Vagina (tissue), 2 donors: ENCODE measurements at regions not wholly inside any gene's neighbourhood (a gene's known extent, or its start where the extent isn't known, plus 50 kb on each side); places are given as distances from the start of the nearest gene placed in this dataset.

ENCODE experiments used
- DNase-seq, 2 donors: peaks; one replicate each; pipeline ENCODE4 v3.0.0-alpha.2; 2017; ENCODE audit errors: extremely low spot score in 2 of 2
- H3K27ac ChIP-seq: fragments of 200-600 bp; sonication (generic); one replicate; pipeline ENCODE4 v1.5.1; 2019
- H3K27me3 ChIP-seq: fragments of 200-600 bp; sonication (generic); one replicate; pipeline ENCODE4 v1.5.1; 2019
- H3K36me3 ChIP-seq, 2 donors: fragments of 200-600 bp; sonication (generic); one replicate each; pipeline ENCODE4 v1.5.1; 2017 to 2019
- H3K4me1 ChIP-seq: fragments of 200-600 bp; sonication (generic); one replicate; pipeline ENCODE4 v1.5.1; 2019
- H3K4me3 ChIP-seq, 2 donors: fragments of 200-600 bp; sonication (generic); 1 replicate in 1 of 2; 2 replicates in 1 of 2; pipeline ENCODE4 v1.5.1; 2016 to 2019
- H3K9me3 ChIP-seq: fragments of 200-600 bp; sonication (generic); one replicate; pipeline ENCODE4 v1.5.1; 2019
- POLR2A ChIP-seq, 2 donors: fragments of 450-650 bp; IDR thresholded peaks; one replicate each; pipeline ENCODE4 v1.6.1; 2017; ENCODE audit warnings: antibody characterized with exemption in 2 of 2, mild to moderate bottlenecking in 2 of 2, moderate library complexity in 2 of 2
- POLR2AphosphoS5 ChIP-seq, 2 donors: sonication (generic); formaldehyde crosslinking; IDR thresholded peaks; one replicate each; pipeline ENCODE4 v1.9.0; 2017; ENCODE audit warnings: antibody characterized with exemption in 2 of 2, mild to moderate bottlenecking in 2 of 2, low read depth in 1 of 2; ENCODE audit not compliant: insufficient read depth in 1 of 2
- intact Hi-C: fragments of 100-400 bp; cut with DNase I; formaldehyde crosslinking; loops from one replicate; pipeline ENCODE4 v1.15.1; 2023
- TF ChIP-seq, protein P1 (sequence below), 3 experiments: fragments of 450-650 bp in 2 of 3; fragments of 200-600 bp in 1 of 3; sonication (generic) in 1 of 3; IDR thresholded peaks; one replicate each; pipeline ENCODE4 v1.5.1; 2017 to 2019; ENCODE audit warnings: antibody characterized with exemption in 3 of 3, mild to moderate bottlenecking in 2 of 3, moderate library complexity in 2 of 3

DNA sequence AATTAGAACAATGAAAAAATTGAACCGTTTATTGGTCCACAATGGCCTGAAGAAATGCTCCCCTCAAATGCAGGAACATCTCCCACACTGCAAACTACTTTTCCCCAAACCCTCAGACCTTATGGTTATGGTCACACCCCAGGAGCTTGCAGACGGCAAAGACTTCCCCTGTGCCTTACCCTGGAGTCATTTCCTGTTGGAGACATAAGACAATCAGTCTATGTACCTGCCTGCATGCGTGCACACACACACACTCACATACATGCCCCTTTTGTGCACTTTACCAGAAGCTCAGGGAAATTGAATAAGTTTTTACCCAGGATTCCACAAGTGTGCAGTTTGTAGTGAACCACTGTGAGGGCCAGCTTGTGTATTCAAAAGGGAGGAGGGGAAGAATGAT, 281.9 kb upstream of the CELF4 start:
- H3K9me3 ChIP-seq = no peaks in the 10 kb centered on the region
- H3K4me1 ChIP-seq = no peaks in the 10 kb centered on the region
- H3K4me3 ChIP-seq = no peak overlapping the region
- TF ChIP-seq POLR2AphosphoS5 (IDR thresholded peaks at IDR 0.05; ENCODE audit: insufficient read depth in 1 of 2, low read depth in 1 of 2) = no peak
- TF ChIP-seq, protein P1, sequence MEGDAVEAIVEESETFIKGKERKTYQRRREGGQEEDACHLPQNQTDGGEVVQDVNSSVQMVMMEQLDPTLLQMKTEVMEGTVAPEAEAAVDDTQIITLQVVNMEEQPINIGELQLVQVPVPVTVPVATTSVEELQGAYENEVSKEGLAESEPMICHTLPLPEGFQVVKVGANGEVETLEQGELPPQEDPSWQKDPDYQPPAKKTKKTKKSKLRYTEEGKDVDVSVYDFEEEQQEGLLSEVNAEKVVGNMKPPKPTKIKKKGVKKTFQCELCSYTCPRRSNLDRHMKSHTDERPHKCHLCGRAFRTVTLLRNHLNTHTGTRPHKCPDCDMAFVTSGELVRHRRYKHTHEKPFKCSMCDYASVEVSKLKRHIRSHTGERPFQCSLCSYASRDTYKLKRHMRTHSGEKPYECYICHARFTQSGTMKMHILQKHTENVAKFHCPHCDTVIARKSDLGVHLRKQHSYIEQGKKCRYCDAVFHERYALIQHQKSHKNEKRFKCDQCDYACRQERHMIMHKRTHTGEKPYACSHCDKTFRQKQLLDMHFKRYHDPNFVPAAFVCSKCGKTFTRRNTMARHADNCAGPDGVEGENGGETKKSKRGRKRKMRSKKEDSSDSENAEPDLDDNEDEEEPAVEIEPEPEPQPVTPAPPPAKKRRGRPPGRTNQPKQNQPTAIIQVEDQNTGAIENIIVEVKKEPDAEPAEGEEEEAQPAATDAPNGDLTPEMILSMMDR (IDR thresholded peaks at IDR 0.05) = no peak
- TF ChIP-seq POLR2A (IDR thresholded peaks at IDR 0.05) = no peak
- H3K36me3 ChIP-seq = no peaks in the 10 kb centered on the region
- DNase-seq = peak in 1 of 2 donors; percentile 60
- H3K27me3 ChIP-seq = no peaks in the 10 kb centered on the region
- no peak overlapping the region for H3K27ac ChIP-seq
- intact Hi-C loops = no loop called here

DNA sequence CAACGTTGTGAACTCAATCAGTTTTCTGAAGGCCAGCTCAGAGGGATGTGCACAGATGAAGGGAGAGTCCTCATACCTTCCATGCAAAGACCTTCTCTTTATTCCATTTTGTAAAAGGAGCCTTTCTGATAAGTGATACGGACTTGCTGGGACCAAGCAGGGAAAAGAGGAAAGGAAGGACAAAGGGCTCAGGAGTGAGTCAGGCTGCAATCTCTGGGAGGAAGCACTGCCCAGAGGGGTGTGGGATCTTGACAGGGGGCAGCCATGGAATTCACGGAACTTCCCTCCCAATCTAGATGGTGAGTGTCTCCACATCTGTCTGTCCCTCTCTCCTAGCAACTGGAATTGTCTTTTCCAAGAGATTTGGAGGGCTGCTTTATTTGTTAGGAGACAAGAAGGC, 281.4 kb upstream of the CELF4 start:
- no peak overlapping the region for H3K27ac ChIP-seq
- H3K4me1 ChIP-seq = no peaks in the 10 kb centered on the region

DNA sequence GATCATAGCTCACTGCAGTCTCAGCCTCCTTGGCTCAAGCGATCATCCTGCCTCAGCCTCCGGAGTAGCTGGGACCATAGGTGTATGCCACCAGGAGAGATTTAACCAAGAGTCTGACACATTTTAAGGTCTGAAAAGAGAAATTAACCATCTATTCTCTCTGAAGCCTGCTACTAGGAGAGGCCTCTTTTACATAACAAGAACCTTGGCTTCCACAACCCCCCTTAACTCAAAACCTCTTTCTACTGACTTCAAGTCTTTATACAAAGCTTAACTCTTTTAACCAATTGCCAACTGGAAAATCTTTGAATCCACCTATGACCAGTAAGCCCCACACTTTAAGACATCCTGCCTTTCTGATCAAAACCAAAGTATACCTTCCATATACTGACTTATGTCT, 279.9 kb upstream of the CELF4 start:
- Histone ChIP-seq H3K4me3 (no peak overlapping the region), H3K27me3 (no peaks in the 10 kb centered on the region), H3K4me1 (no peaks in the 10 kb centered on the region), H3K27ac (no peak overlapping the region), H3K36me3 (no peaks in the 10 kb centered on the region), H3K9me3 (no peaks in the 10 kb centered on the region)
- no peak for DNase-seq
- TF ChIP-seq, protein P1 (IDR thresholded peaks at IDR 0.05) = no peak
- TF ChIP-seq POLR2AphosphoS5 (IDR thresholded peaks at IDR 0.05; ENCODE audit: insufficient read depth in 1 of 2, low read depth in 1 of 2) (no peak), POLR2A (IDR thresholded peaks at IDR 0.05) (no peak)
- intact Hi-C loops = no loop called here

More for the DNA sequence above, 281.4 kb upstream of the CELF4 start:
- Histone ChIP-seq H3K4me3 (no peak overlapping the region), H3K36me3 (no peaks in the 10 kb centered on the region), H3K27me3 (no peaks in the 10 kb centered on the region), H3K9me3 (no peaks in the 10 kb centered on the region)
- no peak for TF ChIP-seq POLR2A (IDR thresholded peaks at IDR 0.05)
- no peak for TF ChIP-seq POLR2AphosphoS5 (IDR thresholded peaks at IDR 0.05; ENCODE audit: insufficient read depth in 1 of 2, low read depth in 1 of 2)
- TF ChIP-seq, protein P1 (IDR thresholded peaks at IDR 0.05) = no peak
- intact Hi-C loops = no loop called here
- DNase-seq = peak in 1 of 2 donors; percentile 13

DNA sequence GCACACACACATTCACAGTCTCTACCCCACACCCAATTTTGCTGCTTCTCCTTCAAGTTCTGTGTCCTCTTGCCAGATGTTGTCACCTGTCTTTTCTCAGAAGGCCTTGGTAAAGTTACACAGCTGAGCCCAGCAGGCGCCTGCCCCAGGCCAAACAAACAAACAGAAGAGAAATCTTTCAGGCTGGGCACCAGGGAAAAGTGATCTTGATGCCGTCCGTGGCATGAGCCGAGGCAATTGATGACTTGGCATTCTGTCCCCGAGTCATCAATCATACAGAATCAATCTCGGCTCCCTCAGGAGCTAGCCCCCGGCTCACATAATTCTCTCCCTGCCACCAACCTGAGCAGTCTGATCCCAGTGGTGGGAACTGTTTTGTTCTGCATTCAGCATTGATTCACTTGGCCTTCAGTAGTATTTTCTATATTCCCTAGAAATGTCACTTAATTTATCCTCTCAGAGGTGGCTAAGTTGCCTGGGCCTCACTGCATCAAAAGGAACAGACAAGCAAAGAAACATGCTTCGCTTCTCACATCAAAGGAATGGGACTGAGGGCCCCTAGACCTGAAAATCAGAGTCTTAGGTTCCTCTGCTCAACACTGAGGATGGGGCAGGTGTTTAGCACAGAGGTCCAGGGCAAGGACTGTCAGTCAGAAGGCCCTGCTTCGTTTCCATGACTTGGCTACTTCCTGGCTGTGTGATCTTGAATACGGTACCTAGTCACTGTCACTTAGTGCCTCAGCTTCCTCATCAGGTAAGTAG, 278.8 kb upstream of the CELF4 start:
- Histone ChIP-seq H3K9me3 (no peaks in the 10 kb centered on the region), H3K27me3 (no peaks in the 10 kb centered on the region), H3K36me3 (no peaks in the 10 kb centered on the region), H3K4me1 (no peaks in the 10 kb centered on the region), H3K4me3 (no peak overlapping the region), H3K27ac (no peak overlapping the region)
- DNase-seq = peak in 1 of 2 donors; percentile 70
- TF ChIP-seq POLR2A (IDR thresholded peaks at IDR 0.05) = no peak
- TF ChIP-seq POLR2AphosphoS5 (IDR thresholded peaks at IDR 0.05; ENCODE audit: insufficient read depth in 1 of 2, low read depth in 1 of 2) = no peak
- intact Hi-C loops = no loop called here

DNA sequence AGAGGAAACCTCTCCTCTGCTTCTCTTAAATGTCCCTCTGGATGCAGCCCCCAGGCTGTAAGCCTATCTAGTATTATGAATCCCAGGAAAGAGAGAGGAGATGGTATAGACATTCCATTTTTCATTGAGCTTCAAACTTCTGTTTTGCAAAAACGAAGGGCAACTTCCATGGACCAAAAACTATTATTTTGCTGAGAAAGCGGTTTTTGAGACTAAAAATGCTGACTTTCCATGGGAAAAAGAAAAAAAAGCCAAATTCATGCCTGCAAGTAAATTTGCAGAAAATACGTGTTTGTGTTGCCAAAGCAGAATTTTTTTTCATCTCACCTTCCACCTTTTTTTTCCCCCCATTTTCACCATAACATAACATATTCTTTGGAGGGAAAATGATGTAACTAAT, 272.5 kb upstream of the CELF4 start:
- DNase-seq = no peak
- Histone ChIP-seq H3K36me3 (no peaks in the 10 kb centered on the region), H3K27ac (no peak overlapping the region), H3K27me3 (no peaks in the 10 kb centered on the region), H3K4me3 (no peak overlapping the region), H3K9me3 (no peaks in the 10 kb centered on the region), H3K4me1 (no peaks in the 10 kb centered on the region)
- intact Hi-C loops = no loop called here
- no peak for TF ChIP-seq POLR2AphosphoS5 (IDR thresholded peaks at IDR 0.05; ENCODE audit: insufficient read depth in 1 of 2, low read depth in 1 of 2)
- TF ChIP-seq POLR2A (IDR thresholded peaks at IDR 0.05) = no peak
- TF ChIP-seq, protein P1 (IDR thresholded peaks at IDR 0.05) = no peak
